ENCODE measurements at regions not wholly inside any gene's neighbourhood (a gene's known extent, or its start where the extent isn't known, plus 50 kb on each side); places are given as distances from the start of the nearest gene placed in this dataset.

DNA sequence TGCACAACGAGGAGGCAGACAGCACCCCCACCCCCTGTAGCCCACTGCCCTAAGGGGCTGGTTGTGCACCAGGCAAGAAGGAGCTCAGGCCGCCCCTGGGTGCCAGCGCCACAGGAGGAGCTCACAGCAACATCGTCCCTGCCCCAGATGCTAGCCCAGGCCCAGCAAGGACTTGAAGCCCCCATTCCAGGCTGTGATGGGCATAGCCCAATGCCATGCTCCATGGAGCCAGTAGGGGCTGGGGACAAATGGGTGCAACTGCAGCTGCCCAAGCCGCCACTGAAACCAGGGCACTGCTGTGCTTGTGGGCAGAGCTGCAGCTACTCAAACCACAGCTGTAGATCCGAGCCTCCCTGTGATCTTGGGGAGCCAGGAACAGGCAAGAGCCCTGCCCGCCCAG, 241.3 kb upstream of the GIMD1 start:
- no peak overlapping the region for H3K27ac ChIP-seq (ENCODE audit: low read depth, low read length)
- Mint-ChIP-seq H3K4me3 (no peak overlapping the region), H3K27ac (no peak overlapping the region), H3K9me3 (peaks cover 11% of the 10 kb centered on the region), H3K36me3 (ENCODE audit: low read depth) (no peaks in the 10 kb centered on the region), H3K27me3 (ENCODE audit: insufficient read depth) (no peaks in the 10 kb centered on the region), H3K4me1 (no peaks in the 10 kb centered on the region)
- no peak overlapping the region for H3K9ac ChIP-seq (ENCODE audit: extremely low read depth, low read length, poor library complexity, severe bottlenecking)
- no peak for DNase-seq
- WGBS, 2 experiments (ENCODE audit: insufficient coverage in 1 of 2, insufficient read length in 1 of 2), result 87 to 97% methylated on average over 5 to 7 of the region's 7 CpGs
- peaks cover 8% of the 10 kb centered on the region for H3K9me3 ChIP-seq (ENCODE audit: control insufficient read depth, low read length)
- H3K4me1 ChIP-seq (ENCODE audit: control insufficient read depth, insufficient read depth, low read length), result no peaks in the 10 kb centered on the region
- H3K36me3 ChIP-seq (ENCODE audit: control insufficient read depth, insufficient read depth, low read length), result no peaks in the 10 kb centered on the region
- no peaks in the 10 kb centered on the region for H3K27me3 ChIP-seq (ENCODE audit: control insufficient read depth, insufficient read depth, low read length, poor library complexity, severe bottlenecking)
- TF ChIP-seq, protein P1, sequence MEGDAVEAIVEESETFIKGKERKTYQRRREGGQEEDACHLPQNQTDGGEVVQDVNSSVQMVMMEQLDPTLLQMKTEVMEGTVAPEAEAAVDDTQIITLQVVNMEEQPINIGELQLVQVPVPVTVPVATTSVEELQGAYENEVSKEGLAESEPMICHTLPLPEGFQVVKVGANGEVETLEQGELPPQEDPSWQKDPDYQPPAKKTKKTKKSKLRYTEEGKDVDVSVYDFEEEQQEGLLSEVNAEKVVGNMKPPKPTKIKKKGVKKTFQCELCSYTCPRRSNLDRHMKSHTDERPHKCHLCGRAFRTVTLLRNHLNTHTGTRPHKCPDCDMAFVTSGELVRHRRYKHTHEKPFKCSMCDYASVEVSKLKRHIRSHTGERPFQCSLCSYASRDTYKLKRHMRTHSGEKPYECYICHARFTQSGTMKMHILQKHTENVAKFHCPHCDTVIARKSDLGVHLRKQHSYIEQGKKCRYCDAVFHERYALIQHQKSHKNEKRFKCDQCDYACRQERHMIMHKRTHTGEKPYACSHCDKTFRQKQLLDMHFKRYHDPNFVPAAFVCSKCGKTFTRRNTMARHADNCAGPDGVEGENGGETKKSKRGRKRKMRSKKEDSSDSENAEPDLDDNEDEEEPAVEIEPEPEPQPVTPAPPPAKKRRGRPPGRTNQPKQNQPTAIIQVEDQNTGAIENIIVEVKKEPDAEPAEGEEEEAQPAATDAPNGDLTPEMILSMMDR (conservative IDR thresholded peaks at IDR 0.05), result no peak
- H3K4me3 ChIP-seq (ENCODE audit: low read length), result no peak overlapping the region

DNA sequence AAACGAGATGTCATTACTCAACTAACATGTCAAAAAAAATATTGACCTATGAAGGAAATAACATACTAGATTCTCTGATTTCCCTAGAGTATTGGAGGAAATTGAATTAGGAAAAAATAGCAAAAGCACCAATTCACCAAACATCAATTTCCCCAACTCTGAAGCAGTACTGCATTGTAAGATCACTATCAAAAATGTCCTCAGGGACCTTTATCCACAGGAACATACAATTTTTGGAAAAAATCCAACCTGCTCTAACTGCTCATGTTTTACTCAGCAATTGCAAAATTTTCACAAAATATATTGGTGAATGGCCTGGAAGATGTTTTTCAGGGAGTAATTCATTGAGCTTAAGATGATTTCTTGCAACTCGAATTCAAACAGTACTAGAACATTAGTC, 239.0 kb upstream of the GIMD1 start:
- no peaks in the 10 kb centered on the region for H3K36me3 Mint-ChIP-seq (ENCODE audit: low read depth)
- peaks cover 15% of the 10 kb centered on the region for H3K9me3 Mint-ChIP-seq
- Histone ChIP-seq H3K27me3 (ENCODE audit: control insufficient read depth, insufficient read depth, low read length, poor library complexity, severe bottlenecking) (no peaks in the 10 kb centered on the region), H3K4me1 (ENCODE audit: control insufficient read depth, insufficient read depth, low read length) (no peaks in the 10 kb centered on the region), H3K4me3 (ENCODE audit: low read length) (no peak overlapping the region), H3K36me3 (ENCODE audit: control insufficient read depth, insufficient read depth, low read length) (no peaks in the 10 kb centered on the region), H3K27ac (ENCODE audit: low read depth, low read length) (no peak overlapping the region), H3K9ac (ENCODE audit: extremely low read depth, low read length, poor library complexity, severe bottlenecking) (no peak overlapping the region), H3K9me3 (ENCODE audit: control insufficient read depth, low read length) (peaks cover 8% of the 10 kb centered on the region)
- no peak for DNase-seq
- 80 to 90% methylated on average over 1 of the region's 2 CpGs for WGBS, 2 experiments (ENCODE audit: insufficient coverage in 1 of 2, insufficient read length in 1 of 2)
- no peaks in the 10 kb centered on the region for H3K27me3 Mint-ChIP-seq (ENCODE audit: insufficient read depth)
- no peak overlapping the region for H3K4me3 Mint-ChIP-seq
- no peak overlapping the region for H3K27ac Mint-ChIP-seq
- no peaks in the 10 kb centered on the region for H3K4me1 Mint-ChIP-seq
- TF ChIP-seq, protein P1 (conservative IDR thresholded peaks at IDR 0.05), result no peak

DNA sequence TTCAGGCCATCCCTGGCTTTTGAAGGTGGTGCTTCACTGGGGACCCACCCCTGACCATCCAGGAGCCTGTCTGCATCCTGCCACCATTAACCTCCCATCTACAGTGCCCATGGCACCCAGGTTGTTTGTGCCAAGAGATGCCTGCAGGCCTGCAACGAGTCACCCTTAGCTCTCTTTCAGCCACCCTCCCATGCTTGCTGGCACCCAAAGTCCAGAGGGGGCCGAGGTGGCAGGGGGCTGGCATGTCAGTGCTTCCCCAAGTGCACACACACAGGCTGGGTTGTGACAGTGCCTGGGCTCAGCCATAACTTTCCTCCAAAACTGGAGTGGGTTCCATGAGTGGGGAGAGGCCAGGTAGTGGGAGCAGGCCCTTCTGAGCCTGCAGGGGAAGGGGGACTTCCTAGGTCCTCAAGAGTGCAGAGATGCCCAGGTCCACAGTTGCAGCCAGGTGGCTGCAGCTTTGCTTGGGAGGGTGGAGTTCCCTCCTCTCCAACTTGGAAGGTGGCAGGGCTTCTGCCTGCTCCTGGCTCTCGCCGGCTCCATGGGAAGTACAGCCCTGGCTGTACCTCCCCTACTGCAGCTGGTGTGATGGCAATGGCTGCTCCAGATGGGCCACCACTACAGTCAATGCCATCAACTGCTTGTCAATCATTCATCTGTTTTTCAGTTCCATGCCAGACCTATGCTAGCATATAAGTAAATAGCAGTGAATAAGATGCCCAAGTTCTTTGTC, 235.9 kb upstream of the GIMD1 start:
- H3K9ac ChIP-seq (ENCODE audit: extremely low read depth, low read length, poor library complexity, severe bottlenecking), result no peak overlapping the region
- TF ChIP-seq, protein P1 (conservative IDR thresholded peaks at IDR 0.05), result no peak
- no peaks in the 10 kb centered on the region for H3K4me1 ChIP-seq (ENCODE audit: control insufficient read depth, insufficient read depth, low read length)
- H3K27me3 ChIP-seq (ENCODE audit: control insufficient read depth, insufficient read depth, low read length, poor library complexity, severe bottlenecking), result no peaks in the 10 kb centered on the region
- H3K27ac ChIP-seq (ENCODE audit: low read depth, low read length), result no peak overlapping the region
- DNase-seq, result no peak
- H3K36me3 ChIP-seq (ENCODE audit: control insufficient read depth, insufficient read depth, low read length), result no peaks in the 10 kb centered on the region
- no peak overlapping the region for H3K4me3 Mint-ChIP-seq
- no peaks in the 10 kb centered on the region for H3K9me3 ChIP-seq (ENCODE audit: control insufficient read depth, low read length)
- WGBS, 2 experiments (ENCODE audit: insufficient coverage in 1 of 2, insufficient read length in 1 of 2), result 90 to 100% methylated on average over 1 to 4 of the region's 4 CpGs
- no peak overlapping the region for H3K4me3 ChIP-seq (ENCODE audit: low read length)
- H3K4me1 Mint-ChIP-seq, result no peaks in the 10 kb centered on the region
- H3K27ac Mint-ChIP-seq, result no peak overlapping the region
- H3K36me3 Mint-ChIP-seq (ENCODE audit: low read depth), result no peaks in the 10 kb centered on the region
- peaks cover 15% of the 10 kb centered on the region for H3K9me3 Mint-ChIP-seq
- no peaks in the 10 kb centered on the region for H3K27me3 Mint-ChIP-seq (ENCODE audit: insufficient read depth)

Measured in endodermal cell (in vitro differentiated cells).